Ammon's horn (tissue), 1 donor: ENCODE measurements at regions not wholly inside any gene's neighbourhood (a gene's known extent, or its start where the extent isn't known, plus 50 kb on each side); places are given as distances from the start of the nearest gene placed in this dataset.
"Not testable (repeated sequence)": the region's sequence is repeated elsewhere in the genome, so short reads cannot be mapped to it uniquely, and the experiment has no call there.

Source experiments
- DNase-seq: peaks from one replicate; pipeline ENCODE4 v3.0.0-alpha.2; 2016; ENCODE audit warnings: low spot score

- DNase-seq = no peak
Observed at GRCh38 chr10:78596556-78596955, 472.2 kb upstream of the ZMIZ1 start.

GRCh38 chr10:78597796-78598555 lies 470.8 kb upstream of the ZMIZ1 start:
- DNase-seq = no peak

- DNase-seq = no peak
Observed at GRCh38 chr10:78599122-78599853, 469.5 kb upstream of the ZMIZ1 start.

GRCh38 chr10:78600121-78600665 lies 468.6 kb upstream of the ZMIZ1 start:
- no peak for DNase-seq

- no peak for DNase-seq
Observed at GRCh38 chr10:78600740-78601139, 468.0 kb upstream of the ZMIZ1 start.

GRCh38 chr10:78602201-78602932 lies 466.4 kb upstream of the ZMIZ1 start:
- no peak for DNase-seq

GRCh38 chr10:78604286-78604685 lies 464.5 kb upstream of the ZMIZ1 start:
- DNase-seq = no peak

- no peak for DNase-seq
Observed at GRCh38 chr10:78604721-78605120, 464.0 kb upstream of the ZMIZ1 start.

- DNase-seq = no peak
Observed at GRCh38 chr10:78605800-78606350, 462.9 kb upstream of the ZMIZ1 start.

- DNase-seq = not testable (repeated sequence)
Observed at GRCh38 chr10:78606766-78607165, 462.0 kb upstream of the ZMIZ1 start.

- no peak for DNase-seq
Observed at GRCh38 chr10:78609976-78610375, 458.8 kb upstream of the ZMIZ1 start.

- no peak for DNase-seq
Observed at GRCh38 chr10:78613132-78613531, 455.6 kb upstream of the ZMIZ1 start.

GRCh38 chr10:78614267-78614666 lies 454.5 kb upstream of the ZMIZ1 start:
- DNase-seq = peak; percentile 32

GRCh38 chr10:78614744-78615143 lies 454.0 kb upstream of the ZMIZ1 start:
- DNase-seq = no peak

- no peak for DNase-seq
Observed at GRCh38 chr10:78616125-78616695, 452.6 kb upstream of the ZMIZ1 start.

- no peak for DNase-seq
Observed at GRCh38 chr10:78617115-78617514, 451.7 kb upstream of the ZMIZ1 start.

GRCh38 chr10:78617631-78618030 lies 451.1 kb upstream of the ZMIZ1 start:
- no peak for DNase-seq

GRCh38 chr10:78618050-78618449 lies 450.7 kb upstream of the ZMIZ1 start:
- DNase-seq = no peak

GRCh38 chr10:78619115-78619851 lies 449.5 kb upstream of the ZMIZ1 start:
- no peak for DNase-seq

GRCh38 chr10:78619896-78620295 lies 448.9 kb upstream of the ZMIZ1 start:
- DNase-seq = no peak
